ENCODE measurements at regions not wholly inside any gene's neighbourhood (a gene's known extent, or its start where the extent isn't known, plus 50 kb on each side); places are given as distances from the start of the nearest gene placed in this dataset.

- Histone ChIP-seq H3K27me3 (replicated peaks; ENCODE audit: control insufficient read depth, insufficient read depth, low read length) (no peaks in the 10 kb centered on the region; the same call in 1 of the 2 replicates), H3K36me3 (ENCODE audit: control insufficient read depth, insufficient read depth, low read length) (no peaks in the 10 kb centered on the region), H3K4me3 (replicated peaks; ENCODE audit: low read depth, low read length) (no peak overlapping the region)
- no peak for TF ChIP-seq CTCF (IDR thresholded peaks at IDR 0.05; ENCODE audit: insufficient read depth, low read length, poor library complexity, severe bottlenecking)
- no peak for DNase-seq (ENCODE audit: extremely low read depth, insufficient read length)
These were observed 308.0 kb upstream of the ATP11B start for GRCh38 chr3:182485301-182485700.

- Histone ChIP-seq H3K4me3 (replicated peaks; ENCODE audit: low read depth, low read length) (no peak overlapping the region), H3K36me3 (ENCODE audit: control insufficient read depth, insufficient read depth, low read length) (no peaks in the 10 kb centered on the region), H3K27me3 (replicated peaks; ENCODE audit: control insufficient read depth, insufficient read depth, low read length) (no peaks in the 10 kb centered on the region; the same call in 1 of the 2 replicates)
- no peak for DNase-seq (ENCODE audit: extremely low read depth, insufficient read length)
- no peak for TF ChIP-seq CTCF (IDR thresholded peaks at IDR 0.05; ENCODE audit: insufficient read depth, low read length, poor library complexity, severe bottlenecking)
These were observed 306.8 kb upstream of the ATP11B start for GRCh38 chr3:182486463-182486862.

GRCh38 chr3:182487143-182487542, 306.2 kb upstream of the ATP11B start:
- H3K4me3 ChIP-seq (replicated peaks; ENCODE audit: low read depth, low read length) = no peak overlapping the region
- no peaks in the 10 kb centered on the region for H3K36me3 ChIP-seq (ENCODE audit: control insufficient read depth, insufficient read depth, low read length)
- no peak for TF ChIP-seq CTCF (IDR thresholded peaks at IDR 0.05; ENCODE audit: insufficient read depth, low read length, poor library complexity, severe bottlenecking)
- DNase-seq (ENCODE audit: extremely low read depth, insufficient read length) = no peak
- no peaks in the 10 kb centered on the region; the same call in 1 of the 2 replicates for H3K27me3 ChIP-seq (replicated peaks; ENCODE audit: control insufficient read depth, insufficient read depth, low read length)

- no peak for DNase-seq (ENCODE audit: extremely low read depth, insufficient read length)
- no peaks in the 10 kb centered on the region; the same call in 1 of the 2 replicates for H3K27me3 ChIP-seq (replicated peaks; ENCODE audit: control insufficient read depth, insufficient read depth, low read length)
- H3K4me3 ChIP-seq (replicated peaks; ENCODE audit: low read depth, low read length) = no peak overlapping the region
- H3K36me3 ChIP-seq (ENCODE audit: control insufficient read depth, insufficient read depth, low read length) = no peaks in the 10 kb centered on the region
- TF ChIP-seq CTCF (IDR thresholded peaks at IDR 0.05; ENCODE audit: insufficient read depth, low read length, poor library complexity, severe bottlenecking) = no peak
These were observed 305.7 kb upstream of the ATP11B start for GRCh38 chr3:182487611-182488010.

- no peak for DNase-seq (ENCODE audit: extremely low read depth, insufficient read length)
- TF ChIP-seq CTCF (IDR thresholded peaks at IDR 0.05; ENCODE audit: insufficient read depth, low read length, poor library complexity, severe bottlenecking) = peak; percentile 46
- Histone ChIP-seq H3K36me3 (ENCODE audit: control insufficient read depth, insufficient read depth, low read length) (no peaks in the 10 kb centered on the region), H3K4me3 (replicated peaks; ENCODE audit: low read depth, low read length) (no peak overlapping the region), H3K27me3 (replicated peaks; ENCODE audit: control insufficient read depth, insufficient read depth, low read length) (no peaks in the 10 kb centered on the region; the same call in 1 of the 2 replicates)
These were observed 302.5 kb upstream of the ATP11B start for GRCh38 chr3:182490596-182491491.
